ENCODE measurements at regions not wholly inside any gene's neighbourhood (a gene's known extent, or its start where the extent isn't known, plus 50 kb on each side); places are given as distances from the start of the nearest gene placed in this dataset.

- H3K27me3 ChIP-seq = no peaks in the 10 kb centered on the region
- no peaks in the 10 kb centered on the region for H3K9me3 ChIP-seq (ENCODE audit: low read depth)
- H3K79me2 ChIP-seq (ENCODE audit: low read depth) = no peaks in the 10 kb centered on the region
- Mint-ChIP-seq H3K4me3 (no peak overlapping the region), H3K27me3 (ENCODE audit: insufficient read depth, low read depth) (peaks cover 7% of the 10 kb centered on the region), H3K9me3 (peaks cover 5% of the 10 kb centered on the region), H3K4me1 (peaks cover 18% of the 10 kb centered on the region), H3K36me3 (no peaks in the 10 kb centered on the region), H3K27ac (no peak overlapping the region)
- no peak overlapping the region for H3K4me3 ChIP-seq
- peak overlapping the region; percentile 70 for H2AFZ ChIP-seq (replicated peaks)
- H3F3A ChIP-seq (ENCODE audit: low read depth) = no peaks in the 10 kb centered on the region
- H3K36me3 ChIP-seq = no peaks in the 10 kb centered on the region
- no peak for DNase-seq (ENCODE audit: low spot score)
- no peak overlapping the region for H3K27ac ChIP-seq
- no peak overlapping the region for H3K4me2 ChIP-seq
- no peaks in the 10 kb centered on the region for H4K20me1 ChIP-seq (ENCODE audit: low read depth)
- peaks cover 9% of the 10 kb centered on the region for H3K4me1 ChIP-seq
- TF ChIP-seq CTCF (IDR thresholded peaks at IDR 0.05) (no peak), EZH2phosphoT487 (IDR thresholded peaks at IDR 0.05) (no peak), EZH2 (IDR thresholded peaks at IDR 0.05) (no peak)
- H3K9ac ChIP-seq = no peak overlapping the region
Measured at GRCh38 chr10:64039198-64039597, 518.0 kb downstream of the REEP3 start.

GRCh38 chr10:64040781-64041180 is 519.6 kb downstream of the REEP3 start:
- no peak overlapping the region for H3K4me3 ChIP-seq
- Mint-ChIP-seq H3K27me3 (ENCODE audit: insufficient read depth, low read depth) (peaks cover 4% of the 10 kb centered on the region), H3K4me1 (peaks cover 18% of the 10 kb centered on the region), H3K36me3 (no peaks in the 10 kb centered on the region), H3K9me3 (no peaks in the 10 kb centered on the region), H3K4me3 (no peak overlapping the region), H3K27ac (peak overlapping the region; percentile 58)
- DNase-seq (ENCODE audit: low spot score) = no peak
- no peak overlapping the region for H3K9ac ChIP-seq
- no peaks in the 10 kb centered on the region for H4K20me1 ChIP-seq (ENCODE audit: low read depth)
- peaks cover 9% of the 10 kb centered on the region for H3K4me1 ChIP-seq
- no peaks in the 10 kb centered on the region for H3K36me3 ChIP-seq
- H3K27ac ChIP-seq = no peak overlapping the region
- no peaks in the 10 kb centered on the region for H3K27me3 ChIP-seq
- H3K9me3 ChIP-seq (ENCODE audit: low read depth) = no peaks in the 10 kb centered on the region
- no peaks in the 10 kb centered on the region for H3K79me2 ChIP-seq (ENCODE audit: low read depth)
- no peak overlapping the region for H3K4me2 ChIP-seq
- no peak overlapping the region for H2AFZ ChIP-seq (replicated peaks)
- H3F3A ChIP-seq (ENCODE audit: low read depth) = no peaks in the 10 kb centered on the region
- no peak for TF ChIP-seq CTCF (IDR thresholded peaks at IDR 0.05)
- TF ChIP-seq EZH2 (IDR thresholded peaks at IDR 0.05) = no peak
- TF ChIP-seq EZH2phosphoT487 (IDR thresholded peaks at IDR 0.05) = no peak

GRCh38 chr10:64041185-64041988 is 520.2 kb downstream of the REEP3 start:
- Mint-ChIP-seq H3K36me3 (no peaks in the 10 kb centered on the region), H3K4me3 (no peak overlapping the region)
- H3K4me3 ChIP-seq = no peak overlapping the region

More at GRCh38 chr10:64041185-64041988, 520.2 kb downstream of the REEP3 start:
- DNase-seq (ENCODE audit: low spot score) = peak; percentile 77
- H3K27ac Mint-ChIP-seq = peak overlapping the region; percentile 58
- no peak overlapping the region for H2AFZ ChIP-seq (replicated peaks)
- H4K20me1 ChIP-seq (ENCODE audit: low read depth) = no peaks in the 10 kb centered on the region
- H3F3A ChIP-seq (ENCODE audit: low read depth) = no peaks in the 10 kb centered on the region
- no peak overlapping the region for H3K4me2 ChIP-seq
- H3K9me3 ChIP-seq (ENCODE audit: low read depth) = no peaks in the 10 kb centered on the region
- H3K9me3 Mint-ChIP-seq = no peaks in the 10 kb centered on the region
- no peak for TF ChIP-seq EZH2 (IDR thresholded peaks at IDR 0.05)
- no peak for TF ChIP-seq EZH2phosphoT487 (IDR thresholded peaks at IDR 0.05)
- no peak for TF ChIP-seq CTCF (IDR thresholded peaks at IDR 0.05)
- H3K36me3 ChIP-seq = no peaks in the 10 kb centered on the region
- H3K79me2 ChIP-seq (ENCODE audit: low read depth) = no peaks in the 10 kb centered on the region
- H3K27me3 ChIP-seq = no peaks in the 10 kb centered on the region
- no peak overlapping the region for H3K9ac ChIP-seq
- H3K27ac ChIP-seq = no peak overlapping the region
- peaks cover 4% of the 10 kb centered on the region for H3K27me3 Mint-ChIP-seq (ENCODE audit: insufficient read depth, low read depth)
- H3K4me1 Mint-ChIP-seq = peaks cover 16% of the 10 kb centered on the region
- peaks cover 5% of the 10 kb centered on the region for H3K4me1 ChIP-seq

Data from neural progenitor cell (in vitro differentiated cells).